ENCODE measurements at regions not wholly inside any gene's neighbourhood (a gene's known extent, or its start where the extent isn't known, plus 50 kb on each side); places are given as distances from the start of the nearest gene placed in this dataset.

GRCh38 chr12:59077575-59078426 lies 157.5 kb upstream of the LRIG3 start:
- H3K9me3 ChIP-seq (replicated peaks in 1 of 3) = no peaks in the 10 kb centered on the region
- H3K27ac ChIP-seq = no peak overlapping the region
- WGBS, 4 donors = 51 to 59% (median 52%) methylated on average over 6 of the region's 6 CpGs
- TF ChIP-seq POLR2A (IDR thresholded peaks at IDR 0.05) (no peak), CTCF (IDR thresholded peaks at IDR 0.05) (no peak)
- no peaks in the 10 kb centered on the region for H3K36me3 ChIP-seq (replicated peaks in 1 of 2)
- no peaks in the 10 kb centered on the region for H3K27me3 ChIP-seq
- no peaks in the 10 kb centered on the region for H3K4me1 ChIP-seq (replicated peaks in 1 of 2)
- no peak for DNase-seq
- no peak overlapping the region for H3K4me3 ChIP-seq
- intact Hi-C loops (cut with DNase I) = no loop called here

GRCh38 chr12:59077153-59077552 lies 156.8 kb upstream of the LRIG3 start:
- H3K27ac ChIP-seq = no peak overlapping the region
- WGBS, 4 donors = 54 to 64% (median 62%) methylated on average over 3 of the region's 3 CpGs
- intact Hi-C loops (cut with DNase I) = no loop called here

GRCh38 chr12:59076622-59077021 lies 156.3 kb upstream of the LRIG3 start:
- Histone ChIP-seq H3K9me3 (replicated peaks in 1 of 3) (no peaks in the 10 kb centered on the region), H3K36me3 (replicated peaks in 1 of 2) (no peaks in the 10 kb centered on the region), H3K4me3 (no peak overlapping the region), H3K27ac (no peak overlapping the region), H3K27me3 (no peaks in the 10 kb centered on the region), H3K4me1 (replicated peaks in 1 of 2) (no peaks in the 10 kb centered on the region)
- no peak for DNase-seq
- 61 to 76% (median 69%) methylated on average over 1 of the region's 1 CpG for WGBS, 4 donors
- intact Hi-C loops (cut with DNase I) = no loop called here
- TF ChIP-seq CTCF (IDR thresholded peaks at IDR 0.05) = no peak
- no peak for TF ChIP-seq POLR2A (IDR thresholded peaks at IDR 0.05)

More at GRCh38 chr12:59077153-59077552, 156.8 kb upstream of the LRIG3 start:
- TF ChIP-seq POLR2A (IDR thresholded peaks at IDR 0.05) = no peak
- no peak for TF ChIP-seq CTCF (IDR thresholded peaks at IDR 0.05)
- Histone ChIP-seq H3K4me1 (replicated peaks in 1 of 2) (no peaks in the 10 kb centered on the region), H3K4me3 (no peak overlapping the region), H3K36me3 (replicated peaks in 1 of 2) (no peaks in the 10 kb centered on the region), H3K9me3 (replicated peaks in 1 of 3) (no peaks in the 10 kb centered on the region), H3K27me3 (no peaks in the 10 kb centered on the region)
- DNase-seq = no peak

- Histone ChIP-seq H3K36me3 (replicated peaks in 1 of 2) (no peaks in the 10 kb centered on the region), H3K4me3 (no peak overlapping the region), H3K9me3 (replicated peaks in 1 of 3) (no peaks in the 10 kb centered on the region), H3K27me3 (no peaks in the 10 kb centered on the region), H3K27ac (no peak overlapping the region), H3K4me1 (replicated peaks in 1 of 2) (no peaks in the 10 kb centered on the region)
- 83 to 88% (median 86%) methylated on average over 4 of the region's 4 CpGs for WGBS, 4 donors
- intact Hi-C loops (cut with DNase I) = no loop called here
- DNase-seq = no peak
- TF ChIP-seq CTCF (IDR thresholded peaks at IDR 0.05) = no peak
- TF ChIP-seq POLR2A (IDR thresholded peaks at IDR 0.05) = no peak
Measured at GRCh38 chr12:59075968-59076490, 155.7 kb upstream of the LRIG3 start.
